GM12891 (cell line): ENCODE measurements at regions not wholly inside any gene's neighbourhood (a gene's known extent, or its start where the extent isn't known, plus 50 kb on each side); places are given as distances from the start of the nearest gene placed in this dataset.

Source experiments
- PAX5 ChIP-seq: IDR thresholded peaks from 2 replicates; pipeline ENCODE4 v1.6.1; 2011; ENCODE audit warnings: low read length, moderate library complexity, mild to moderate bottlenecking; ENCODE audit not compliant: insufficient read depth, severe bottlenecking
- POLR2A ChIP-seq: IDR thresholded peaks from 2 replicates; pipeline ENCODE4 v1.6.1; 2011; ENCODE audit warnings: low read depth, low read length, control low read depth
- POLR2AphosphoS5 ChIP-seq: IDR thresholded peaks from 2 replicates; pipeline ENCODE4 v1.6.1; 2011; ENCODE audit warnings: low read depth, low read length, control low read depth
- POU2F2 ChIP-seq: IDR thresholded peaks from 2 replicates; pipeline ENCODE4 v1.6.1; 2011; ENCODE audit warnings: low read depth, mild to moderate bottlenecking, control low read depth, low read length, moderate library complexity
- SPI1 ChIP-seq: IDR thresholded peaks from 2 replicates; pipeline ENCODE4 v1.6.1; 2011; ENCODE audit warnings: low read depth, low read length, control low read depth
- TAF1 ChIP-seq: IDR thresholded peaks from 2 replicates; pipeline ENCODE4 v1.6.1; 2011; ENCODE audit warnings: low read depth, low read length, control low read depth

DNA sequence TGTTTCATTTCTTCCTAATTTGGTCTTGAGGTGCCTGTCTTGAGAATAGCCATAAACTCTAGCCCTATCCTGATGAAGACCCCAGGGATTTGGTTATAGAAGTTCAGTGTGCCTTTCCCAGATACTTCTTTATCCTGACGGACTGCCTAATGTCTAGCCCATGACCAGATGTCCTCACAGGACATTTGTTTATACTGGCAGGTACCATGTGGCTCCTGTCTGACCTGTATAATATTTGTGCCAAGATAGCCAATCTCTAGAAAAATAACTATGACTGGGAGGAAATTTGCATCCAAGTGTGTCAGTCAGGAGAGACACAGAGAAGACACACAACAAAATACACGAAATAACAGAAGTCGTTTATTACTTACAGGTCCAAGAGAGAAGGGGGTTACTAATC, 69.2 kb upstream of the MIR17HG start:
- TF ChIP-seq POLR2A: no peak
- no peak for TF ChIP-seq POU2F2
- TF ChIP-seq POLR2AphosphoS5: no peak
- no peak for TF ChIP-seq SPI1
- no peak for TF ChIP-seq TAF1
- no peak for TF ChIP-seq PAX5
